Adrenal gland (tissue), 5 donors: ENCODE measurements at regions not wholly inside any gene's neighbourhood (a gene's known extent, or its start where the extent isn't known, plus 50 kb on each side); places are given as distances from the start of the nearest gene placed in this dataset.

Experiments used
- CTCF ChIP-seq, 6 experiments: fragments of 450-650 bp in 4 of 6; fragments of 200-600 bp in 2 of 6; sonication (generic) in 1 of 6; IDR thresholded peaks; 1 replicate in 5 of 6; 2 replicates in 1 of 6; pipeline versions ENCODE4 v1.5.1 to v1.8.0; 2016 to 2021; ENCODE audit warnings: antibody characterized with exemption in 6 of 6, mild to moderate bottlenecking in 2 of 6, moderate library complexity in 1 of 6
- POLR2A ChIP-seq, 2 donors: fragments of 450-650 bp; IDR thresholded peaks; one replicate each; pipeline ENCODE4 v1.6.1; 2017; ENCODE audit warnings: antibody characterized with exemption in 2 of 2, mild to moderate bottlenecking in 2 of 2, moderate library complexity in 1 of 2
- donor health status: DM: no; HTN: no; CAD: no.

- TF ChIP-seq POLR2A (IDR thresholded peaks at IDR 0.05): no peak
- no peak for TF ChIP-seq CTCF (IDR thresholded peaks at IDR 0.05)
These were observed 135.9 kb upstream of the ARHGEF9 start for GRCh38 chrX:63920875-63921274.
